Body of pancreas (tissue), 4 donors: ENCODE measurements at regions not wholly inside any gene's neighbourhood (a gene's known extent, or its start where the extent isn't known, plus 50 kb on each side); places are given as distances from the start of the nearest gene placed in this dataset.

Experiments
- ATAC-seq: fragments of 150-250 bp; one replicate; pipeline ENCODE4 v1.9.1; 2016
- DNase-seq, 4 donors: peaks; one replicate each; pipeline ENCODE4 v3.0.0-alpha.2; 2019
- H3K27ac ChIP-seq, 4 donors: fragments of 200-600 bp; sonication (generic); 1 replicate in 3 of 4; 2 replicates in 1 of 4; pipeline versions ENCODE4 v1.5.1 to v1.6.1; 2016 to 2019; ENCODE audit warnings: mild to moderate bottlenecking in 1 of 4, mixed read lengths in 1 of 4, moderate library complexity in 1 of 4
- H3K27me3 ChIP-seq, 2 donors: fragments of 200-600 bp; sonication (generic); one replicate each; pipeline ENCODE4 v1.6.0; 2016; ENCODE audit warnings: mild to moderate bottlenecking in 1 of 2
- H3K36me3 ChIP-seq, 2 donors: fragments of 200-600 bp; sonication (generic); replicated peaks in 1 of 2; 2 replicates each; pipeline ENCODE4 v1.5.1; 2016; ENCODE audit warnings: low read depth in 2 of 2; ENCODE audit not compliant: insufficient read depth in 1 of 2
- H3K4me1 ChIP-seq: fragments of 200-600 bp; sonication (generic); one replicate; pipeline ENCODE4 v1.6.0; 2016
- H3K4me3 ChIP-seq, 2 donors: fragments of 200-600 bp; sonication (generic); 1 replicate in 1 of 2; 2 replicates in 1 of 2; pipeline ENCODE4 v1.5.1; 2016 to 2019
- H3K9me3 ChIP-seq, 3 donors: fragments of 200-600 bp; sonication (generic); 1 replicate in 2 of 3; 2 replicates in 1 of 3; pipeline ENCODE4 v1.5.1; 2016
- CTCF ChIP-seq, 7 experiments: fragments of 450-650 bp in 4 of 7; fragments of 200-600 bp in 3 of 7; sonication (generic) in 3 of 7; IDR thresholded peaks; one replicate each; pipeline ENCODE4 v1.5.1; 2016 to 2019; ENCODE audit warnings: antibody characterized with exemption in 7 of 7
- POLR2A ChIP-seq, 3 donors: fragments of 450-650 bp; IDR thresholded peaks; one replicate each; pipeline ENCODE4 v1.6.1; 2016; ENCODE audit warnings: antibody characterized with exemption in 3 of 3, mild to moderate bottlenecking in 2 of 3
- WGBS, 2 donors: methylation state at CpG; one replicate each; pipeline ENCODE4 v1.1.5; 2017; 5-methylcytosine and 5-hydroxymethylcytosine counted together
- intact Hi-C: fragments of 100-400 bp; cut with DNase I; formaldehyde crosslinking; loops from one replicate; pipeline ENCODE4 v1.15.1; 2023

- TF ChIP-seq CTCF (IDR thresholded peaks at IDR 0.05) (no peak), POLR2A (IDR thresholded peaks at IDR 0.05) (no peak)
- intact Hi-C loops = no loop called here
- H3K9me3 ChIP-seq = no peaks in the 10 kb centered on the region
- no peak overlapping the region for H3K4me3 ChIP-seq
- ATAC-seq = no peak
- DNase-seq = no peak
- no peaks in the 10 kb centered on the region for H3K27me3 ChIP-seq
- no peak overlapping the region for H3K27ac ChIP-seq
- H3K4me1 ChIP-seq = no peaks in the 10 kb centered on the region
- no peaks in the 10 kb centered on the region for H3K36me3 ChIP-seq
These were observed 492.4 kb downstream of the RFPL4B start for GRCh38 chr6:112839525-112839961.

- intact Hi-C loops = no loop called here
- Histone ChIP-seq H3K36me3 (no peaks in the 10 kb centered on the region), H3K27me3 (no peaks in the 10 kb centered on the region), H3K4me3 (no peak overlapping the region), H3K27ac (no peak overlapping the region), H3K4me1 (no peaks in the 10 kb centered on the region), H3K9me3 (no peaks in the 10 kb centered on the region)
- ATAC-seq (no peak), DNase-seq (no peak)
- TF ChIP-seq CTCF (IDR thresholded peaks at IDR 0.05) (no peak), POLR2A (IDR thresholded peaks at IDR 0.05) (no peak)
- 68 to 79% methylated on average over 4 of the region's 4 CpGs for WGBS, 2 donors
These were observed 494.6 kb downstream of the RFPL4B start for GRCh38 chr6:112841553-112842329.

- no peak overlapping the region for H3K27ac ChIP-seq
- no peaks in the 10 kb centered on the region for H3K36me3 ChIP-seq
- H3K4me1 ChIP-seq = no peaks in the 10 kb centered on the region
- no peak overlapping the region for H3K4me3 ChIP-seq
- TF ChIP-seq POLR2A (IDR thresholded peaks at IDR 0.05) (no peak), CTCF (IDR thresholded peaks at IDR 0.05) (no peak)
- H3K27me3 ChIP-seq = no peaks in the 10 kb centered on the region
- no peaks in the 10 kb centered on the region for H3K9me3 ChIP-seq
- ATAC-seq (no peak), DNase-seq (no peak)
- intact Hi-C loops = no loop called here
These were observed 495.2 kb downstream of the RFPL4B start for GRCh38 chr6:112842330-112842685.

- H3K4me3 ChIP-seq = no peak overlapping the region
- H3K4me1 ChIP-seq = no peaks in the 10 kb centered on the region
- intact Hi-C loops = no loop called here
- DNase-seq = no peak
- no peaks in the 10 kb centered on the region for H3K9me3 ChIP-seq
- no peaks in the 10 kb centered on the region for H3K27me3 ChIP-seq
- no peak for ATAC-seq
- TF ChIP-seq CTCF (IDR thresholded peaks at IDR 0.05) (no peak), POLR2A (IDR thresholded peaks at IDR 0.05) (no peak)
- H3K36me3 ChIP-seq = no peaks in the 10 kb centered on the region
- no peak overlapping the region for H3K27ac ChIP-seq
- 66 to 68% methylated on average over 3 of the region's 3 CpGs for WGBS, 2 donors
These were observed 499.6 kb downstream of the RFPL4B start for GRCh38 chr6:112846681-112847080.

GRCh38 chr6:112851146-112851545 lies 504.0 kb downstream of the RFPL4B start:
- TF ChIP-seq POLR2A (IDR thresholded peaks at IDR 0.05) = no peak
- no peak for TF ChIP-seq CTCF (IDR thresholded peaks at IDR 0.05)
- intact Hi-C loops = no loop called here
- Histone ChIP-seq H3K27me3 (no peaks in the 10 kb centered on the region), H3K36me3 (no peaks in the 10 kb centered on the region), H3K4me1 (no peaks in the 10 kb centered on the region), H3K27ac (no peak overlapping the region), H3K4me3 (no peak overlapping the region), H3K9me3 (no peaks in the 10 kb centered on the region)
- DNase-seq (no peak), ATAC-seq (no peak)
- 8 to 36% methylated on average over 1 of the region's 1 CpG for WGBS, 2 donors
